ENCODE measurements at regions not wholly inside any gene's neighbourhood (a gene's known extent, or its start where the extent isn't known, plus 50 kb on each side); places are given as distances from the start of the nearest gene placed in this dataset.
"Not testable (repeated sequence)": the region's sequence is repeated elsewhere in the genome, so short reads cannot be mapped to it uniquely, and the experiment has no call there.

DNA sequence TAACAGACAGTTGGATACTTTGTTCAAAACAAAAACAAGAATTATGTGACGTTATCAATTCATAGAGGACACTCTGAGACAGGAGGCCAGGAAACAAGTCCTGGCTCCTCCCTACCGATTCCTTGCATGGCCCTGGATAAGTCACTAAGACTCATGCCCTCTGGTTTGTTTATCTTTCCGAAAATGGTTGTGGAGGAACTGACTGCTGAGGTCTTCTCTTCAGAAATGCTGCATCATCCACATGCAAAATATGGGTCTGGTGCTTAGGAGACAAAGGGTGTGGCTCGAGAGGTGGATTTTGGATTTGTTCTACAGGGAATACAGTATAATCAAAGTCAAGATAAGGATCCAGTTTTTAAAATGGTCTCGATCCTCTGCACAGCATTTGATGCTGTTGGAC lies 130.9 kb downstream of the RELL1 start:
- DNase-seq = no peak

DNA sequence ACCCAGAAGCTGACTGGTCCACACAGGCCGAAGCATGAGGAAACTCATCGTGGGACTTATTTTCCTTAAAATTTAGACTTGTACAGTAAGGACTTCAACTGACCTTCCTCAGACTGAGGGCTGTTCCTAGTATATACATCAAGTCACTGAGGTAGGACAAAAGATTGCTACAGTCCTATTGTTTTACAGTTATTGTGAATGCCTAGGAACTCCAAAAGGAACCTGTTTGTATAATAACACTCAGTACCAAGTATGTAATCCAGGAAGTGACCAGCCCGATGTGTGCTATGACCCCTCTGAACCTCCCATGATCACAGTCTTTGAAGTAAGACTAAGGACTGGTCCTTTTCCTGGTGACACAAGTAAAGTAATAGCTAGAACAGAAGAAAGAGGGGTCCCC lies 136.3 kb downstream of the RELL1 start:
- not testable (repeated sequence) for DNase-seq

DNA sequence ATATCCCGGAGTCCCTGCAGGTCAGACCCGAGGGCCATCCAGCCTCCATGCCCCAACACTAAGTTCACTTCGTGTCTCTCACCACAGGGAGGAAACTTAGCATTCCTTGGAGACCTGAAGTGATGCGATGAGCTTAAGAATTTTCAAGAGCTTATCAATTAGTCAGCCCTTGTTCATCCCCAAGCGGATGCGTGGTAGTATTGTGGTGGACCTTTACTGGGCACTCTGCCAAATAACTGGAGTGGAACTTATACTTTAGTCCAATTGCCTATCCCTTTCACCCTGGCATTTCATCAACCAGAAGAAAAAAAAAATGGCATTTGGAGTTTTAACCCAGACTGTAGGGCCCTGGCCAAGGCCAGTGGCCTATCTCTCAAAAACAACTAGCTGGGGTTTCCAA lies 137.1 kb downstream of the RELL1 start:
- DNase-seq = no peak

DNA sequence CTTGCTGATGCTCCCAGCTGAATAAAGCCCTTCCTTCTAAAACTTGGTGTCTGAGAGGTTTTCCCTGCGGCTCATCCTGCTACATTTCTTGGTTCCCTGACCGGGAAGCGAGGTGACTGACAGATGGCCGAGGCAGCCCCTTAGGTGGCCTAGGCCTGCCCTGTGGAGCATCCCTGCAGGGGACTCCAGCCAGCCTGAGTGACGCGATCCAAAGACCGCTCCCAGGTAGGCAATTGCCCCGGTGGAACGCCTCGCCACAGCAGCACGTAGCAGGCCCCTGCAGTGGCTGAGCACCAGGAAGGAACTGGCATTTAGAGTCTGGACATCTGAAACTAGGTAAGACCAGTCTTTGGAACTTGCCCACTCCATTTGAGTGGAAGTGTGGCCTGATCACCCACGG lies 139.6 kb downstream of the RELL1 start:
- DNase-seq = no peak

DNA sequence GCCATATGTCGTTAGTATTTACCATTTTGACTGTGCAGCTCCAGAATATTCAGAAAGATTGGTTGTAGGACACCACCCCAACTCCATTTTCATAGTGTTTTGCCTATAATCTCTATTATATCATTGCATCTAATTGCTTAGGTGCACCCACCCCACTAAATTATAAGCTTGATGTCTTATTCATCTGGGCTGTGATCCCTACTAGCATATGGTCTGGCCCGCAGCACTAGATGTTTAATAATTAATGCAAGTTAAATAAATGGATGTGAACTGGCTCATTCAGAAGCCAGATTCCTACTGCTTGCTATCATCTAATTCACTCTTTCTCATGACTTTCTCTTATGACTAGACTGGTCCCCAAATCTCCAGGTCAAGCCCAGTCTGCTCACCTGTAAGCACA lies 143.5 kb downstream of the RELL1 start:
- DNase-seq = peak; percentile 33

DNA sequence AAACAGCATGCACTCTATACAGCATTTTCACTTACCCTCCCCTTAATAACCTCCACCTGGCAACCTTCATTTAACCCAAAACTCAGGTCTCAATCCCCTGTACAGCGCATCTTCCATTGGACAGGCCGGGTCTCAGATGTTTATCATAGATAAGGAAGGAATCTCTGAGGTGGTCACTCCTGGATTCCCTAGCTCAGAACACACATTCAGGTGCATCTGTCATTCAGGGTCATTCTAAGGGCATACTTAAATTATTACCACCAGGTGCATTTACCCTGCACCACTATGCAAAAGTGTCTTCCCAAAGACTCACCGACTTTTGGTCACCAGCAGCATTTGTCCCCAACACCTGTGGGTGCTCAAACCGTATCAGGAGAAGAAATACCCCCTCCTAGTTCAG lies 144.2 kb downstream of the RELL1 start:
- DNase-seq = no peak

DNA sequence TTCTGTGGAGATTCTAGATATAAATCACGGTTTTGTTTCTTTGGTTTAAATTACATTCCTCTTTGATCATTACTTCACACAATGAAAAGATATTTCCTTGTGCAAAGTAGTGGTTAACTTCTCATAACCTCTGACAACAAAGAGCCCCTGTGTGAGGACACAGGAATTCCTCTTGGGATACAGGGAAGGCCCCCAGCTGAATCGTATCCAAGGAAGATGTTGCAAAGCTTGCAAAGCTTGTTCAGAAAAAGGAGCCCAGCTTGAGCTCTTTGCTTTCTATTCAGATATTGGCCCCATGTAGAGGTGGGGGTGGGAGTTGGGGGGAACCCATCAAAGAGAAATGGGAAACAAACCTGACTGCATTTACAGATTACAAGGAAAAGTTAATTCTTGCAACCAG lies 145.7 kb downstream of the RELL1 start:
- no peak for DNase-seq

DNA sequence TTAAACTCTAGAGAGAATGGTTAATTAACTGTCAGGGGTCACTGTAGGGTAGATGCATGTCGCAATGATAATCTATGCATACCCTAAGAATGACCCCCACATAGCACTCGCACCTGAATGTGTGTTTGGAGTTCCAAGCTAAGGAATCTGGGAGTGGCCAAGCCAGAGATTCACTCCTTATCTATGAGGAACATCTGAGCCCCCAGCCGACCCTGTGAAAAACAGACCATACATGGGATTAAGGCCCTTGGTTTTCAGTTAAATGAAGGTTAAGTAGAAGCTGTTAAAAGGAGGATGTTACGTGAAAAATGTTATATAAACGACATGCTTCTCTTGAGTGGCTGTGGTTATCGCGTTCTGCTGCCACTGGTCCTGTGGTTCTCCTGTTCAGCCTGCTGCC lies 147.2 kb downstream of the RELL1 start:
- no peak for DNase-seq

DNA sequence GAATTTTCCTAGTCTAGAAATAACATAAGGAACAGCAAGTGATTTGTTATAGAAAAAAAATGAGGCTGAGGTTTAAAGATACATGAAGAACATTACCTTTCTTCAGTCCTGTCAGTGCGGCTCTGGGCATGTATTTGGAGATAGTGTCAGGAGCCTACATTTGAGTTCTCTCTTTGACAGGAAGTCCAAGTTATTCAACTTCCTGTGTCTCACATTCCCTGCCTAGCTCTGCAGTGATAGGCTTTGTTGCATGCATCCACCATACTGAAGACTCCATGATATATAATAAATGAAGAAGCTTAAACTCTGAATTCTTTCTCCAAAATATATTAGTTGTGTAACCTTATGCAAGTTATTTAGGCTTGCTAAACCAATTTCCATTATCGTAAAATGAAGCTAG lies 148.7 kb downstream of the RELL1 start:
- no peak for DNase-seq

DNA sequence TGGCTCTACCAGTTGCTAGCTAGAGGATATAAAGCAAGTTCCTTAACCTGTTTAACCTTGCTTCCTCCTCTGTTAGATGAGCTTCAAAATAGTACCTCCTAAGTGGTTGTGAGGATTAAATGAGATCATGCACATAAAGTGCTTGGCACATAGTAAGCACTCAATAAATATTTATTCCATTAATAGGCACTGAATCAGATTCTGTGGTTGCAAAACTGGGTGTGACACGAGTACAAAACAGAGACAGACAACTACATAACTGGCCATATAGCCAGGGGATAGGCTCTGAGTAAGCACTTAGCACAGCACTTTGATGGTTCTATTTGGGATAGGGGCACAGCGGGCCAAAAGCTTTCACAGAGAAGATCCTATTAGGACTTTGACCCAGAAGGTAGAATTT lies 150.3 kb downstream of the RELL1 start:
- no peak for DNase-seq

DNA sequence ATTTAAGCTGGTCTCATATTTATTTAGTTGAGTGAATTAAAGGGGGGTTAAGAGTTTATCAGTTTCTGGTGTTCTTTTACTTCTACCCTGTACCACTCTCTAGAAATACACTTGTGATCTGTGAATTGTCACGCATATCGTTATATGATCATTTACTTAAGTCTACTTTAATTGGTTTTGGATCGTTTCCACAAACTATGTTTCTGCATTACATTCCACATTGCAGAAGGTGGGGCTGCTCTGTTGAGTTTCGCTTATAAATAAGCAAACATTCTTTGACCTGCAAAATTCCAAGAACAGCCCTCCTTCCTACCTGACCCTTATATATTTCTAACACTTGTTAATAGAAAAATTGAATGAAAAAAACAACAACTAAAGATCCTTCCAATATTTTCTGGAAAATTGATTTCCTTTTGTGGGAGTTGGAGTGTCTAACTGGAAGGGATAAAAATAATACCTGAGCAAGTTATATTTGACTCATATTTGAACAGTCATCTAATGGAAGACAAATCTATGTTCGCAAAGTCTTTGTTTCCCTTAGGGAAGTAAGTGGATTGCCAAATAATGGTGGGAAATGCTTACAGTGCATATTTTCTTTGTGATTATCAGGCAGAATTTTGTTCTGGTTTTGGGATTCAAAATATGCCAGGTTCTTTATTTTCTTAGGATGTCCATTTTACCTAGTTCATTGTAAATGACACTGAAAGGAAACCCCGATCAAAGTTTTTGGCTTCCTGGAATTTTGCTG lies 152.7 kb downstream of the RELL1 start:
- no peak for DNase-seq

DNA sequence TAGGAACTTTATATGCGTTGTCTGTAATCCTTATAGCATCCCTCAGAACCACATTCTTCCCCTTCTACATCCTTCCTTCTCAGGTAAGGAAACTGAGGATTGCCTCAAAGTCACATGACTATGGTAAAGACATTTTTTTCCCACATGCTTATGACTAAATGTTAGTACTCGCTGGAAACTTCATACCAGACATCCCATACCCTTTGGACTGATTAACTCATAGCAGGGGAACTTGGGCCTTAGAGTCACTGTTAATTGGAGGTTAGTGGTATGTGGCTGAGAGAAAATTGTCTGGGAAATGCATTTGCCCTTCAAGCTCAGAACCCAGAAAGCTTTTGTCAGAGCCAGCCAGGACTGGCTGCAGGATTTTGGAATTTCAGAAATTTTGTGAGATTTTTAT lies 155.0 kb downstream of the RELL1 start:
- DNase-seq = no peak

DNA sequence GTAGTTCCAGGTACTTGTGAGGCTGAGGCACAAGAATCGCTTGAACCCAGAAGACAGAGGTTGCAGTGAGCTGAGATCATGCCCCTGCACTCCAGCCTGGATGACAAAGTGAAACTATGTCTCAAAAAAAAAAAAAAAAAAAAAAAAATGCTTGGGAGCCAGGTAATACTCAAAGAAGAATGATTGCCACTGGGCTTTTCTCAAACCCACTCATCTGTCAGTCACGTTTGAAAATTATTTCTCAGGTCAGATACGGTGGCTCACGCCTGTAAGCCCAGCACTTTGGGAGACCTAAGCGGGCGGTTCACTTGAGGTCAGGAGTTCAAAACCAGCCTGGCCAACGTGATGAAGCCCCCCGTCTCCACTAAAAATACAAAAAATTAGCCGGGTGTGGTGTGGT lies 155.7 kb downstream of the RELL1 start:
- DNase-seq = no peak

DNA sequence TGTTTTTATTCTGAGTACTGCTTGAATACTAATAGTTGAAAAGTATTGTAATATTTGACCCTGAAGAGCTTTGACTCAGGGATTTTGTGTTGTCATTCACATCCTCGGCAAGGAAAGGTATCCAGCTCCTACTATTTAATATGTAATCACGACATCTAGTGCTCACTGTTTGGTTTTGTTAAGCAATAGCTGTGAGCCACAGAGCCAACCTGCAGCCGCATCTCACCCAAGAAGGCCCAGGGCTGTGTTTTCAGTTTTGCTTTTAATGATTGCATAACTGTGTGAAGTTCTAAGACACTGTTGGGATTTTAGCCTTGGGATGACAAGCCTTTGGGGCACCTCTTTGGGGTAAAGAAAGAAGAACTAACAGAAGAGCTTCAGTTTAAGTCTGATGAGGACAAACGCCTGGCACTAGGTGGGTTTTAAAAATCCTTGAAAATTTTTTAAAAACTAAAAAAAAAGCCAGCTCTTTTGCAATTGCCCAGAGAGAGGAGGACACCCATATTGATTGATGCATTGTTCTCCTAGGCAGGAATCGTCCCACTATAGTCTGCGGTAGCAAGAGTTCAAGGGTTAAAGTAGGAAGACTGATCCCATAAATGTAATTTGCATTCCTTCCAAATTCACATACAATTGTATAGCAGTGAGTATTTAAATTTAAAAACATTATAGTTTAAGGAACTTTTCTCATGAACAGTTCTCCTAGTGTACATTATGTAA lies 157.8 kb downstream of the RELL1 start:
- no peak for DNase-seq

DNA sequence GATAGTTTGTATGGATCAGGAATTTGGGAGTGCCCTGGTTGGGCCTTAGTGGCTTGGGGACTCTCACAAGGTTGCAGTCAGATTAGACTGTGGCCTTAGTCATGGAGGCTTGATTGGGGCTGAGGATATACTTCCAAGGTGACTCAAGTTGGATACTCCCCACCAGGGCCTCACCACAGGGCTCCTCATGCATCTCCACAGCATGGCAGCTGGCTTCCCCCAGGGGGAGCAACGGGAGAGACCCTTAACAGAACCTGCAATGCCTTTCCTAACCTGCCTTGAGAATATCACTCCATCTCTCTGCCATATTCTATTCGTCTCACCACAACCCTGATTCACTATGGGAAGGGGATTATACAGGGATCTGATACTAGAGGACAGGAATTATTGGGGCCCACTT lies 161.9 kb downstream of the RELL1 start:
- no peak for DNase-seq

DNA sequence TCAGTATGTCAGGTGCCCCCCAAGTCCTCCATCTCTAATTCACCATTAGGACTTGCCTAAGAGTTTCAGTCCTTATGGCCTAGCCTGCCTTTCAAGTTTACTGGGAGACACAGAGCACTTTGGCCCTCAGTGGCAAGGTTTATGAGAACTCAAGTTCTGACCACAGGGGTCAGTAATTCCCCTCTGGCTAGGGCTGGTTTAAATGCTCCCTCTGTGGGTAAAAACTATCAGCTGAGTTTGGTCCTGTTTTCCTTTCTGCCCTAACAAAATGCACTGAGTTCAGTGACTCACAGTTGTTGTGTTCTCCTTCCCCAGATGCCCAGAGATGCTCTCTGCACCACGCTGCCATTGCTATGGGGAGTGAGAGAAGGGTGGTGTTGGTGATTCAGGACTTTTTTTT lies 163.2 kb downstream of the RELL1 start:
- DNase-seq = no peak

DNA sequence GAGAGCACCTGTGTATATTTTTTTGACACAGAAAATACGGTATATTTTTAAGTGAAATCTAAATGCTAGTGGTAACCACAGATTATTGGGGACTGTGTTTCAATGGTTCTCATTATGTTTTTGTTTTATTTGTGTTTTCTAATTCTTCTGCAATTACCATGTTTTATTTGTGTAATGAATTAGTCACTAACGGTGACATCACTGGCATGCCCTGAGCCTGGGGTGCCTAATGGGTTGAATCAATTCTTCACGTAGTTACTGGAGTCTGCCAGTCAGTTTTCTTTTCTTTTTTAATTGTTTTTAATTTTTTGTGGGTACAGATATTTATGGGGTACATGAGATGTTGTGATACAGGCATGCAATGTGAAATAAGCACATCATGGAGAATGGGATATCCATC lies 168.8 kb downstream of the RELL1 start:
- no peak for DNase-seq

DNA sequence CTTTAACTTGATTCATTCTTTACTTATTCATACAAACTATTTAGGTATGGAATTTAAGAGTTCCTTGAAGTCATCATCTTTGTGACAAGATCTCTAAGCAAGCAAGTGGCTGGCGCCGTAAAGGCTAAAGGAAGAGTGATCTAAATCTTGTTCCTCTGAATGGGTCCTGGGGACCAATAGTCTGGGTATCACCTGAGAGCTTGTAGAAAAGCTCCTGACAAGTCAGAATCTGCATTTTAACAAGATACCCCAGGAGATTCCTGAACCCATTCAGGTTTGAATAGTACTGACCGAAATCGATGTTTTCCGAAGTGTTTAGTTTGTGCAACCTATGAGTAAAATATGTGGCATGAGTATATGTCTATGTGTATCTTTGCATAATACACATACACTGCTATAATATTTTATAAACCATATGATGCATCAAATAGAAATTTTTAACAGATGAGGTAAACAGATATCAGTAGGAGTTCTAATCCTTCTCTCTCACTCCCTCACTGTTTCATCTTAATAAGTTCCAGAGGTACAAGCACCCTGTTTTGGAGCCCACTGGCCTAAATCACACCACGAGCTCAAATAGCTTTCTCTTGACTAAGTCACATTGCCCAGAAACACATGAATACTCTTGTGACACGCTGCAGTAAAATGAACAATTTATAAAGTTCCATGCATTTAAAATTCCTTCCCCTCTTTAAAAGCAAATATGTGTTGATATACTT lies 170.0 kb downstream of the RELL1 start:
- DNase-seq = no peak

DNA sequence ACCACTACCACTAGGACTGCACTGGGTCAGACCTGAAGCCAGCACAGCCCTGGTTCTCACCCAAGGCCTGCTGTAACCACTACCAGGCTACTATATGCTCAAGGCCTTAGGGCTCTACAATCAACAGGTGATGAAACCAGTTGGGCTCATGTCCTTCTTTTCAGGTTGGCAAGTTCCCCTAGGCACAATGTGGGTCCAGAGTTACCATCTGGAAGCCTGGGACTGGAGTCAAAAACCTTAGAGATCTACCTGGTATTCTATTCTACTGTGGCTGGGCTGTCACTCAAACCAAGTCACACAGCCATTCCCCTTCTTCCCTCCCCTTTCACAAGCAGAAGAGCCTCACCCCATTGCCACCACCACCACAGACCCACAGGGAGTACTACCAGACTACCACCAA lies 175.6 kb downstream of the RELL1 start:
- DNase-seq = no peak

DNA sequence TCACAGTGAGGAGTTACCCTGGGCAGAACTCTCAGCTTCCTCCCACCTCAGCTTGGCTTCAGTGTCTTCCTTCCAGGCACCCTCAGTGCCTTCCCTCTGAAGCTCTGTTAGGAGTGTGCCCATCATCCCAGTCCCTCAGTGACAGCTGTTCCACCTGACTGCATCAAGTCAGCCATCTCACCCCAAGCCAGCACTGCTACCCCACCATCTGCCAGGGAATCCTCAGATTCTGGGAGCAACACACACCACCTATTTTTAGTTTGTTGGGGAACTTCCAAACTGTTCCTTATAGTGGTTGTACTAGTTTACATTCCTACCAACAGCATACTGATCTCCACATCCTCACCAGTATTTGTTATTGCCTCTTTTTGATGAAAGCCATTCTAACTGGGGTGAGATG lies 182.9 kb downstream of the RELL1 start:
- peak; percentile 21 for DNase-seq

DNA sequence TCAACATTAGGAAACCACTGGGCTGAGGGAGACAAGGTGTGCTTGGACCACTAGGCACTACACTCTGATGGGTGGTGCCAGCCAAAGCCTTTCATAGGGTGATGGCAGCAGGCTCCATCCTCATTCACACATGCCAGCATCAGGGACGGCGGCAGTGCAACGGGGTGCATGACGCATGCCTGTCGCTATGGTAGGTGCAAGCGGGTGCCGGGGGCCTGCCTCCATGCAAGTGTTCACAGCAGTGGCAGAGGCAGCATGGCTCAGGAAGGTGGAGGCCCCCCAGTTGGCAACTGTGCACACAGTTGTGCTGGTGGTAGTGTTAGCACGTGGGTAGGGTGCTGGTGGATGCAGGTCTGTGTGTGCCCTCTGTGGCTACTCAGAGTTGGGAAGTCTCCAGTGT lies 184.1 kb downstream of the RELL1 start:
- no peak for DNase-seq

All from NCI-H1694 treated with DMSO at 0.1 percent for 48 hours (cell line).